Type B pancreatic cell (in vitro differentiated cells): ENCODE measurements at regions not wholly inside any gene's neighbourhood (a gene's known extent, or its start where the extent isn't known, plus 50 kb on each side); places are given as distances from the start of the nearest gene placed in this dataset.
A peak's percentile ranks its signal among the peaks of the same experiment; 100 is the strongest.

Experiments used
- DNase-seq: peaks from one replicate; pipeline ENCODE4 v3.0.0; 2021; ENCODE audit warnings: mixed read lengths; ENCODE audit not compliant: unreplicated experiment; ENCODE audit errors: extremely low spot score
- H3K27ac Mint-ChIP-seq: 2 replicates; pipeline ENCODE4 v1.8.0; 2021; ENCODE audit warnings: mild to moderate bottlenecking, mixed read lengths
- H3K27me3 Mint-ChIP-seq: 2 replicates; pipeline ENCODE4 v1.8.0; 2021; ENCODE audit warnings: mixed read lengths
- H3K36me3 Mint-ChIP-seq: 2 replicates; pipeline ENCODE4 v1.8.0; 2021; ENCODE audit warnings: mixed read lengths
- H3K4me1 Mint-ChIP-seq: one replicate; pipeline ENCODE4 v1.8.0; 2021; ENCODE audit warnings: mixed read lengths; ENCODE audit not compliant: unreplicated experiment
- H3K4me3 Mint-ChIP-seq: 2 replicates; pipeline ENCODE4 v1.8.0; 2021; ENCODE audit warnings: mild to moderate bottlenecking, mixed read lengths
- H3K9me3 Mint-ChIP-seq: 2 replicates; pipeline ENCODE4 v1.8.0; 2021; ENCODE audit warnings: mixed read lengths
- CTCF ChIP-seq: fragments of 200-600 bp; sonication (generic); conservative IDR thresholded peaks from 2 replicates; pipeline ENCODE4 v1.5.0; 2021; ENCODE audit warnings: antibody characterized with exemption, mild to moderate bottlenecking

- Mint-ChIP-seq H3K9me3 (peaks cover 5% of the 10 kb centered on the region), H3K4me1 (peaks cover 5% of the 10 kb centered on the region), H3K27me3 (no peaks in the 10 kb centered on the region), H3K36me3 (no peaks in the 10 kb centered on the region), H3K27ac (no peak overlapping the region), H3K4me3 (no peak overlapping the region)
- peak; percentile 29 for DNase-seq
- no peak for TF ChIP-seq CTCF
Measured at GRCh38 chr10:118915161-118915560, 114.4 kb upstream of the NANOS1 start.

- no peak overlapping the region for H3K27ac Mint-ChIP-seq
- H3K9me3 Mint-ChIP-seq: peaks cover 4% of the 10 kb centered on the region
Measured at GRCh38 chr10:118916777-118917176, 112.7 kb upstream of the NANOS1 start.

GRCh38 chr10:118917701-118918100 lies 111.8 kb upstream of the NANOS1 start:
- Mint-ChIP-seq H3K27me3 (peaks cover 4% of the 10 kb centered on the region), H3K4me3 (no peak overlapping the region), H3K4me1 (peaks cover 4% of the 10 kb centered on the region), H3K36me3 (no peaks in the 10 kb centered on the region), H3K27ac (no peak overlapping the region), H3K9me3 (no peaks in the 10 kb centered on the region)
- TF ChIP-seq CTCF: no peak
- DNase-seq: peak; percentile 20

More at GRCh38 chr10:118916777-118917176, 112.7 kb upstream of the NANOS1 start:
- Mint-ChIP-seq H3K27me3 (peaks cover 1% of the 10 kb centered on the region), H3K4me1 (peaks cover 5% of the 10 kb centered on the region), H3K4me3 (no peak overlapping the region), H3K36me3 (no peaks in the 10 kb centered on the region)
- peak; percentile 34 for DNase-seq
- TF ChIP-seq CTCF: no peak

GRCh38 chr10:118918116-118918515 lies 111.4 kb upstream of the NANOS1 start:
- H3K27ac Mint-ChIP-seq: no peak overlapping the region
- TF ChIP-seq CTCF: no peak
- no peaks in the 10 kb centered on the region for H3K9me3 Mint-ChIP-seq
- H3K36me3 Mint-ChIP-seq: no peaks in the 10 kb centered on the region
- H3K27me3 Mint-ChIP-seq: peaks cover 4% of the 10 kb centered on the region
- no peak overlapping the region for H3K4me3 Mint-ChIP-seq
- DNase-seq: peak; percentile 8
- no peaks in the 10 kb centered on the region for H3K4me1 Mint-ChIP-seq

GRCh38 chr10:118918587-118918986 lies 110.9 kb upstream of the NANOS1 start:
- H3K4me1 Mint-ChIP-seq: no peaks in the 10 kb centered on the region
- TF ChIP-seq CTCF: no peak
- peaks cover 4% of the 10 kb centered on the region for H3K27me3 Mint-ChIP-seq

GRCh38 chr10:118920206-118920605 lies 109.3 kb upstream of the NANOS1 start:
- DNase-seq: peak; percentile 18
- TF ChIP-seq CTCF: no peak
- Mint-ChIP-seq H3K4me1 (no peaks in the 10 kb centered on the region), H3K36me3 (no peaks in the 10 kb centered on the region), H3K27ac (no peak overlapping the region), H3K9me3 (no peaks in the 10 kb centered on the region), H3K27me3 (peaks cover 4% of the 10 kb centered on the region), H3K4me3 (no peak overlapping the region)

More at GRCh38 chr10:118918587-118918986, 110.9 kb upstream of the NANOS1 start:
- Mint-ChIP-seq H3K36me3 (no peaks in the 10 kb centered on the region), H3K27ac (no peak overlapping the region), H3K4me3 (no peak overlapping the region), H3K9me3 (no peaks in the 10 kb centered on the region)
- DNase-seq: no peak
